GM12891 (cell line): ENCODE measurements at regions not wholly inside any gene's neighbourhood (a gene's known extent, or its start where the extent isn't known, plus 50 kb on each side); places are given as distances from the start of the nearest gene placed in this dataset.

Experiments
- POLR2A ChIP-seq: IDR thresholded peaks from 2 replicates; pipeline ENCODE4 v1.6.1; 2011; ENCODE audit warnings: low read depth, low read length, control low read depth
- POLR2AphosphoS5 ChIP-seq: IDR thresholded peaks from 2 replicates; pipeline ENCODE4 v1.6.1; 2011; ENCODE audit warnings: low read depth, low read length, control low read depth
- POU2F2 ChIP-seq: IDR thresholded peaks from 2 replicates; pipeline ENCODE4 v1.6.1; 2011; ENCODE audit warnings: low read depth, mild to moderate bottlenecking, control low read depth, low read length, moderate library complexity
- SPI1 ChIP-seq: IDR thresholded peaks from 2 replicates; pipeline ENCODE4 v1.6.1; 2011; ENCODE audit warnings: low read depth, low read length, control low read depth
- TAF1 ChIP-seq: IDR thresholded peaks from 2 replicates; pipeline ENCODE4 v1.6.1; 2011; ENCODE audit warnings: low read depth, low read length, control low read depth

- TF ChIP-seq POLR2AphosphoS5 = no peak
- TF ChIP-seq POLR2A = no peak
- no peak for TF ChIP-seq TAF1
- no peak for TF ChIP-seq POU2F2
- no peak for TF ChIP-seq SPI1
These were observed 600.8 kb upstream of the CDH2 start for GRCh38 chr18:28777756-28778155.
